Motor neuron (in vitro differentiated cells): ENCODE measurements at regions not wholly inside any gene's neighbourhood (a gene's known extent, or its start where the extent isn't known, plus 50 kb on each side); places are given as distances from the start of the nearest gene placed in this dataset.
"Not testable (repeated sequence)": the region's sequence is repeated elsewhere in the genome, so short reads cannot be mapped to it uniquely, and the experiment has no call there.

Experiments used
- ATAC-seq, 8 experiments: fragments of 200-7000 bp; cut with Tn5 transposase; replicated peaks in 6 of 8; 2 replicates each; pipeline ENCODE4 v1.8.0; 2021; ENCODE audit warnings: mild to moderate bottlenecking in 8 of 8, moderate library complexity in 8 of 8
- H3K27ac ChIP-seq, 2 donors: fragments of 250-450 bp; sonication (Bioruptor Pico); 2 replicates each; pipeline ENCODE4 v1.9.0; 2021; ENCODE audit warnings: antibody characterized with exemption in 2 of 2, mild to moderate bottlenecking in 2 of 2, moderate library complexity in 1 of 2
- H3K4me1 ChIP-seq, 2 donors: fragments of 250-450 bp; sonication (Bioruptor Pico); replicated peaks in 1 of 2; 2 replicates each; pipeline ENCODE4 v1.6.1; 2021; ENCODE audit warnings: antibody characterized with exemption in 2 of 2, mild to moderate bottlenecking in 2 of 2, moderate library complexity in 1 of 2
- H3K4me3 ChIP-seq, 5 donors: fragments of 250-450 bp; sonication (Bioruptor Pico); 2 replicates each; pipeline ENCODE4 v1.9.0; 2021; ENCODE audit warnings: antibody characterized with exemption in 5 of 5, mild to moderate bottlenecking in 5 of 5, moderate library complexity in 4 of 5
- WGBS, 10 experiments: fragments of 450-650 bp; shearing (Covaris generic); methylation state at CpG; one replicate each; pipeline ENCODE4 v1.0.0; 2022; 5-methylcytosine and 5-hydroxymethylcytosine counted together
- in situ Hi-C, 9 experiments: fragments of 400-800 bp; cut with MboI; loops; one replicate each; pipeline ENCODE4 v1.15.0; 2021; ENCODE audit warnings: low sequenced_read_pairs in 9 of 9, low pct_unique_long_range_greater_than_20kb in 2 of 9; ENCODE audit not compliant: unreplicated experiment in 9 of 9

DNA sequence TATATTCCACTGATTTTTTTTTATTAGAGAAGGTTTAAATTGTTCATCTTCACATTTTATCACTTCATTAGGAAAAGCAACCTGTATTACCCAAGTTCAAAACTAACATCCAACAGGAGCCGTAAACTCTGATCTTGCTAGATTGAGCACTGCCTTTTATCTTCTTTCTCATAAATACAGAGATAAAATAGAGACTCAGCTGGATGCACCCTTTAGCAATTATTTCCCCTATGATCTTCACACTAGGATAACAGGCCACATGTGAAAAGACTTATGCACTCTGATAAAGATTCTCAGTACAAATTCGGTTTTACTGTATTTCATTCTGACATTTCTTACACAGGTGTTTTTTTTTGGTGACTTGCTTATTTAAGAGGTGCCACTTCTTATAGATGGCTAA, 2438.2 kb upstream of the PCDH20 start:
- Histone ChIP-seq H3K4me3 (no peak overlapping the region), H3K27ac (no peak overlapping the region), H3K4me1 (peaks cover 0 to 4% of the 10 kb centered on the region in 2 donors)
- 25 to 100% (median 67%) methylated on average over 1 to 2 of the region's 2 CpGs for WGBS, 10 experiments
- in situ Hi-C loops = no loop called here
- ATAC-seq = no peak

GRCh38 chr13:63851526-63851925, 2435.9 kb upstream of the PCDH20 start:
- 35 to 100% (median 60%) methylated on average over 2 of the region's 2 CpGs; no CpG with 5 or more reads in 3 of the 10 experiments for WGBS, 10 experiments
- H3K4me3 ChIP-seq = no peak overlapping the region
- ATAC-seq = no peak
- in situ Hi-C loops = no loop called here
- H3K4me1 ChIP-seq = no peaks in the 10 kb centered on the region
- no peak overlapping the region for H3K27ac ChIP-seq

DNA sequence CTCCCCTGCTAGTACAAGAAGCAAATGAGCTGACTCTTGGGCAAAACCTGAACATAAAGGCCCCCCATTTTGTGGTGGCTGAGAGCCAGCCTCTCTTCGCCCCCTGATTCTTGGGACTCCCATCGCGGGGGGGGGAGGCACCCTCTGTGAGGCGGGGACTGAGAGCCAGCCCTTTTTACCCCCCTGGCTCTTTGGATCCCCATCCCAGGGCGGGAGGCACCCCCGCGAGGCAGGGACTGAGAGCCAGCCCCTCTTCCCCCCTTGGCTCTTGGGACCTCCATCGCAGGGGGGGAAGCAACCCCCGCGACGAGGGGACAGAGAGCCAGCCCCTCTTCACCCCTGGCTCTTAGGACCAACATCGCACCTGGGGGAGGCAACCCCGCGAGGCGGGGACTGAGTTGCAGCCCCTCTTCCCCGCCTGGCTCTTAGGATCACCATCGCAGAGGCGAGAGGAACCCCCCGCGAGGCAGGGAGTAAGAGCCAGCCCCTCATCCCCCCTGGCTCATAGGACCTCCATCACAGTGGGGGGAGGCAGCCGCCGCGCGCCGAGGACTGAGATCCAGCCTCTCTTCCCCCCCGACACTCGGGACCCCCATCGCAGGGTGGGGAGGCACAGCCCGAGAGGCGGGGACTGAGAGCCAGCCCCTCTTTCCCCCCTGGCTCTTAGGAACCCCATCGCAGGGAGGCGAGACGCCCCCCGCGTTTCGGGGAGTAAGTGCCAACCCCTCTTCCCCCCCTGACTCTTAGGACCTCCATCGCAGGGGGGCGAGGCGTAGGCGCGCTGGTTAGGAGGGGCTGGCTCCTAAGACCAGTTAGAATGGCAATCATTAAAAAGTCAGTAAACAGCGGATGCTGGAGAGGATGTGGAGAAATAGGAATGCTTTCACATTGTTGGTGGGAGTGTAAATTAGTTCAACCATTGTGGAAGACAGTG, 2428.4 kb upstream of the PCDH20 start:
- 100% methylated on average over 1 of the region's 42 CpGs; no CpG with 5 or more reads in 6 of the 10 experiments for WGBS, 10 experiments
- in situ Hi-C loops = no loop called here
- H3K4me1 ChIP-seq = no peaks in the 10 kb centered on the region
- no peak overlapping the region for H3K27ac ChIP-seq
- ATAC-seq = no peak
- no peak overlapping the region for H3K4me3 ChIP-seq

DNA sequence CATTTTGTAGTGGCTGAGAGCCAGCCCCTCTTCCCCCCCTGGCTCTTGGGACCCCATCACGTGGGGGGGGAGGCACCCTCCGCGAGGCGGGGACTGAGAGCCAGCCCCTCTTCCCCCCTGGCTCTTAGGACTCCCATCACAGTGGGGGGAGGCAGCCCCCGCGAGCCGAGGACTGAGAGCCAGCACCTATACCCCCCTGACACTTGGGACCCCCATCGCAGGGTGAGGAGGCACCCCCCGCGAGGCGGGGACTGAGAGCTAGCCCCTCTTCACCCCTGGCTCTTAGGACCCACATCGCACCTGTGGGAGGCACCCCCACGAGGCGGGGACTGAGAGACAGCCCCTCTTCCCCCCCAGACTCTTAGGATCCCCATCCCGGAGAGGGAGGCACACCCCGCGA, 2426.5 kb upstream of the PCDH20 start:
- Histone ChIP-seq H3K27ac (no peak overlapping the region), H3K4me1 (no peaks in the 10 kb centered on the region), H3K4me3 (no peak overlapping the region)
- WGBS, 10 experiments = 100% methylated on average over 1 of the region's 17 CpGs; no CpG with 5 or more reads in 9 of the 10 experiments
- ATAC-seq = no peak
- in situ Hi-C loops = no loop called here

DNA sequence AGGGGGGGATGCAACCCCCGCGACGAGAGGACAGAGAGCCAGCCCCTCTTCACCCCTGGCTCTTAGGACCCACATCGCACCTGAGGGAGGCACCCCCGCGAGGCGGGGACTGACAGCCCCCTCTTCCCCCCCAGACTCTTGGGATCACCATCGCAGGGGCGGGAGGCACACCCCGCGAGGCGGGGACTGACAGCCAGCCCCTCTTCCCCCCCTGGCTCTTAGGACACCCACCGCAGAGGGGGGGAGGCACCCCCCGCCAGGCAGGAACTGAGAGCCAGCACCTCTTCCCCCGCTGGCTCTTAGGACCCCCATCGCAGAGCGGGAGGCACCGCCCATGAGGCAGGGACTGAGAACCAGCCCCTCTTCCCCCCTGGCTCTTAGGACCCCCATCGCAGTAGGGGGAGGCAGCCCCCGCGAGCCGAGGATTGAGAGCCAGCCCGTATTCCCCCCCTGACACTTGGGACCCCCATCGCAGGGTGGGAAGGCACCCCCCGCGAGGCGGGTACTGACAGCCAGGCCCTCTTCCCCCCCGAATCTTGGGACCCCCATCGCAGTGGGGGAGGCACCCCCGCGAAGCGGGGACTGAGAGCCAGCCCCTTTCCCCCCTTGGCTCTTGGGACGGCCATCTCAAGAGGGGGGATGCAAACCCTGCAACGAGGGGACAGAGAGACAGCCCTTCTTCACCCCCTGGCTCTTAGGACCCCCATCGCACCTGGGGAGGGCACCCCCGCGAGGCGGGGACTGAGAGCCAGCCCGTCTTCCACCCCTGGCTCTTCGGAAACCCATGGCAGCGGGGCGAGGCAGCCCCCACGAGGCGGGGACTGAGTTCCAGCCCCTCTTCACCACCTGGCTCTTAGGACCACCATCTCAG, 2425.1 kb upstream of the PCDH20 start:
- ATAC-seq = no peak
- no peak overlapping the region for H3K4me3 ChIP-seq
- no peak overlapping the region for H3K27ac ChIP-seq
- no CpG with 5 or more reads among the region's 44 CpGs for WGBS, 10 experiments
- H3K4me1 ChIP-seq = no peaks in the 10 kb centered on the region
- in situ Hi-C loops = no loop called here

DNA sequence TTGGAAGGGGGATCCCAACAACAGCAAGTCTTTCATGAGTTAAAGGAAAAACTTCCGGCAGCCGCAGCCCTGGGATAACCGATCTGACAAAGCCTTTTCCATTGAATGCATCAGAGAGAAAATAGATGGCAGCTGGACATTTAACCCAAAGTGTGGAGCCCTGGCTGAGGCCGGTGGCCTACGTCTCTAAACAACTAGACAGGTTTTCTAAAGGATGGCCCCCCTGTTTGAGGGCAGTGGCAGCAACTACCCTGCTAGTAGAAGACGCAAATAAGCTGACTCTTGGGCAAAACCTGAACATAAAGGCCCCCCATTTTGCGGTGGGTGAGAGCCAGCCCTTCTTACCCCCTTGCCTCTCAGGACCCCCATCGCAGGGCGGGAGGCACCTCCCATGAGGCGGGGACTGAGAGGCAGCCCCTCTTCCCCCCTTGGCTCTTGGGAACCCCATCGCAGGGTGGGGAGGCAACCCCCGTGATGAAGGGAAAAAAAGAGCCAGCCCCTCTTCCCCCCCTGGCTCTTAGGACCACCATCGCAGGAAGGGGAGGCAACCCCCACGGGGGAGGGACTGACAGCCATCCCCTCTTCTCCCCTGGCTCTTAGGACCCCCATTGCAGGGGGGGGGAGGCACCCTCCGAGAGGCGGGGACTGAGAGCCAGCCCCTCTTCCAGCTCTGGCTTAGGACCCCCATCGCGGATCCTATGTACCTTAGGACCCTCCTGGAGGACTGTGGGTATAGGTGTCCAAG, 2422.9 kb upstream of the PCDH20 start:
- Histone ChIP-seq H3K27ac (no peak overlapping the region), H3K4me3 (no peak overlapping the region), H3K4me1 (no peaks in the 10 kb centered on the region)
- ATAC-seq = no peak
- in situ Hi-C loops = no loop called here
- WGBS, 10 experiments = 90 to 94% (median 90%) methylated on average over 2 to 3 of the region's 18 CpGs; no CpG with 5 or more reads in 7 of the 10 experiments

DNA sequence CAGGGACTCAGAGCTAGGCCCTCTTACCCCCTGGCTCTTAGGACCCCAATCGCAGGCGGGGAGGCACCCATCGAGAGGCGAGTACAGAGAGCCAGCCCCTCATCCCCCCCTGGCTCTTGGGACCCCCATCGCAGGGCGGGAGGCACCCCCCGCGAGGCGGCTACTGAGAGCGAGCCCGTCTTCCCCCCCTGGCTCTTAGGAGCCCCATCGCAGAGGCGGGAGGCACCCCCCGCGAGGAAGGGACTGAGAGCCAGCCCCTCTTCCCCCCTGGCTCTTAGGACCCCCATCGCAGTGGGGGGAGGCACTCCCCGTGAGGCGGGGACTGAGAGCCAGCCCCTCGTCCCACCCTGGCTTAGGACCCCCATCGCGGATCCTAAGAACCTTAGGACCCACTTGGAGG, 2422.1 kb upstream of the PCDH20 start:
- no CpG with 5 or more reads among the region's 21 CpGs for WGBS, 10 experiments
- H3K4me1 ChIP-seq, in situ Hi-C loops, ATAC-seq, H3K27ac ChIP-seq, H3K4me3 ChIP-seq: not testable (repeated sequence)

DNA sequence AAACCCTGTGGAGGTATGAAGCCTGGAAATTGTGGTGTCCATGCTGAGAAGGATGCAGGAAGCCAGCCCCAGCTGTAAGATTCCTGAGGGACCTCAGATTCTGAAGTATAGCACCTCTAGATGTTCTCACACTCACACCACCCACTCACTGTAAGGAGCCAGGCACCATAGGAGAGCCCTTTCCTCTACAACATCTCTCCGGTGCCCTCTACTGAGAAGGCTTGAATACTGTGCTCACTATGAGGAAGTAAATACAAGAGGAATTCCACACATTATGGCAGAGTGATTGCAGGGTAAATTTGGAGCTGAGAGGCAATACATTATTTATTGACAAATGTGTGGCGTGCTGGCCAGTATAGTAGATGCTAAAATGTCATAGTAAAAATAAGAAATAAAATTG, 2414.0 kb upstream of the PCDH20 start:
- in situ Hi-C loops, H3K4me1 ChIP-seq, H3K4me3 ChIP-seq, H3K27ac ChIP-seq: not testable (repeated sequence)
- ATAC-seq = peak in 2 of 8 experiments; percentile 75 to 80
- WGBS, 10 experiments = no CpG with 5 or more reads among the region's 2 CpGs

DNA sequence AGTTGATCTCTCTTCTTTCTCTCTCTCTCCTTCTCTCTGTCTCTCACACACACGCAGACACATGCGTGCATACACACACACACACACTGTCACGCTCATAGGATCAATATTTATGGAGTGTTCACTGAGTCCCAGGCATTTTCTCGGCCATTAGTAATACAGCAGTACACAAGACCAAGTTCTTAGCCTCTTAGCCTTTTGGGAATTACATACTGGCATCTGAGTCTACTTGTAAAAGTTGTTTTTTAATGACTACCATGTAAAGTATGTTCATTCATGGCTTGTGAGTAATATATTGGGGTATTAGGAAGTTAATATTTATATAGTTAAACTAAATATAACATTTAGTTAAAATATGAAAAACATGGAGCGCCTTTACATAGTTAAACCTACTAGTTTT, 2406.1 kb upstream of the PCDH20 start:
- H3K4me3 ChIP-seq, H3K4me1 ChIP-seq, in situ Hi-C loops, ATAC-seq, H3K27ac ChIP-seq: not testable (repeated sequence)
- no CpG with 5 or more reads among the region's 5 CpGs for WGBS, 10 experiments

GRCh38 chr13:63811428-63812004, 2395.9 kb upstream of the PCDH20 start:
- H3K4me1 ChIP-seq, H3K4me3 ChIP-seq, H3K27ac ChIP-seq, ATAC-seq, in situ Hi-C loops: not testable (repeated sequence)
- 76 to 100% (median 95%) methylated on average over 4 to 28 of the region's 41 CpGs; no CpG with 5 or more reads in 4 of the 10 experiments for WGBS, 10 experiments

DNA sequence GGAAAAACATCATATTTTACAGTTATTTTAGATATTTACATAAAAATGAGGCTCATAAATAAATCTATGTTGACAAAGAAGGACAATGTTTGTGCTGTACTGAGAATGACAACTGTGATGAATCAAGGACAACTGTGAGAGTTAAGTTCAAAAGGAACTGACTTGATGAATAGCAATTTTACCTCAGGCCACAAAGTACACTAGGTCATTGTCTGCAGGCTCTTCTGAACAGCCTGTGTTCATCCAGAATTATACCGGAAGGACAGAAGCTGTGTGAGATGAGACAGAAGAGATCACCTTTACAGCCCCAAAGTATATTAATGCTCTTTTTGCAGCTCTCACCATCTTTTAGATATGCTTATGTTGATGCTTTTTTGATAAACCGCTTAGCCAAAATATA, 2375.5 kb upstream of the PCDH20 start:
- WGBS, 10 experiments = 90% methylated on average over 2 of the region's 2 CpGs; no CpG with 5 or more reads in 9 of the 10 experiments
- H3K4me3 ChIP-seq, in situ Hi-C loops, H3K27ac ChIP-seq, ATAC-seq, H3K4me1 ChIP-seq: not testable (repeated sequence)

GRCh38 chr13:63774133-63774532, 2358.5 kb upstream of the PCDH20 start:
- 15 to 100% (median 74%) methylated on average over 1 to 2 of the region's 2 CpGs; no CpG with 5 or more reads in 2 of the 10 experiments for WGBS, 10 experiments
- no peak for ATAC-seq

More at GRCh38 chr13:63774133-63774532, 2358.5 kb upstream of the PCDH20 start:
- H3K27ac ChIP-seq = no peak overlapping the region
- in situ Hi-C loops = no loop called here
- H3K4me1 ChIP-seq = no peaks in the 10 kb centered on the region
- no peak overlapping the region for H3K4me3 ChIP-seq
